ENCODE measurements at regions not wholly inside any gene's neighbourhood (a gene's known extent, or its start where the extent isn't known, plus 50 kb on each side); places are given as distances from the start of the nearest gene placed in this dataset.

DNA sequence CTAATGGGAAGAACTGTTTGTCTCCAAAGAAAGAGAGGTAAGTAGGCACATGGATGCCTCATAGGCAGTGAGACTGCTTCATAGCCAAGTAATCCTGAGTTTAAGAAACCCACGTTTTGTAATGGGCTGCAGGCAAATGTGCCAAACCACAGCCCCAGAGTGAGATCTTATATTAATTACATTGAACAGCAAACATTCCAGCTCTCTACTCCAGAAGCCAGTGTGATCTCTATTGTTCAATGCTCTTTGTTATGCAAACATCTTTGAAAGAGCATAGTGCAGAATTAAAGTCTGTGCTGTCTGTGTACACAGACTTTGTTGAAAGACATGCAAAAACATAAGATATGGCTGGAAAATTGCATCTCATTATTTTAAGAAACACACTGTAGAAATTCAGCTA is 720.8 kb upstream of the REG3G start:
- no peak overlapping the region for H3K9ac ChIP-seq (ENCODE audit: low read length)
- H3F3A ChIP-seq (ENCODE audit: insufficient read depth, low read length) = no peaks in the 10 kb centered on the region
- H3K4me3 ChIP-seq (ENCODE audit: low read depth, low read length, poor library complexity, severe bottlenecking) = no peak overlapping the region
- no peaks in the 10 kb centered on the region for H3K9me3 ChIP-seq (ENCODE audit: low read length)
- no peaks in the 10 kb centered on the region for H4K20me1 ChIP-seq (ENCODE audit: insufficient read depth, low read length)
- no peak overlapping the region for H3K4me2 ChIP-seq (ENCODE audit: low read length)
- no peaks in the 10 kb centered on the region for H3K36me3 ChIP-seq (ENCODE audit: insufficient read depth, low read length)
- TF ChIP-seq EZH2 (IDR thresholded peaks at IDR 0.05; ENCODE audit: borderline replicate concordance, low read length) = no peak
- H3K9me2 ChIP-seq (ENCODE audit: low read depth, low read length) = no peaks in the 10 kb centered on the region
- H3K79me2 ChIP-seq (ENCODE audit: insufficient read depth, low read length) = no peaks in the 10 kb centered on the region
- no peaks in the 10 kb centered on the region for H3K4me1 ChIP-seq (ENCODE audit: insufficient read depth, low read length, severe bottlenecking)
- no peaks in the 10 kb centered on the region for H3K27me3 ChIP-seq (ENCODE audit: insufficient read depth, low read length)
- no peak overlapping the region for H3K27ac ChIP-seq (ENCODE audit: low read depth, low read length, poor library complexity, severe bottlenecking)
- no peak overlapping the region for H2AFZ ChIP-seq (ENCODE audit: low read length)

GRCh38 chr2:78309460-78309859 is 716.0 kb upstream of the REG3G start:
- Histone ChIP-seq H3K27ac (ENCODE audit: low read depth, low read length, poor library complexity, severe bottlenecking) (no peak overlapping the region), H3K4me2 (ENCODE audit: low read length) (no peak overlapping the region), H3K9ac (ENCODE audit: low read length) (no peak overlapping the region), H3F3A (ENCODE audit: insufficient read depth, low read length) (no peaks in the 10 kb centered on the region), H3K36me3 (ENCODE audit: insufficient read depth, low read length) (no peaks in the 10 kb centered on the region), H3K4me1 (ENCODE audit: insufficient read depth, low read length, severe bottlenecking) (no peaks in the 10 kb centered on the region), H3K4me3 (ENCODE audit: low read depth, low read length, poor library complexity, severe bottlenecking) (no peak overlapping the region), H3K27me3 (ENCODE audit: insufficient read depth, low read length) (no peaks in the 10 kb centered on the region), H3K9me2 (ENCODE audit: low read depth, low read length) (no peaks in the 10 kb centered on the region), H2AFZ (ENCODE audit: low read length) (no peak overlapping the region), H4K20me1 (ENCODE audit: insufficient read depth, low read length) (no peaks in the 10 kb centered on the region), H3K79me2 (ENCODE audit: insufficient read depth, low read length) (no peaks in the 10 kb centered on the region), H3K9me3 (ENCODE audit: low read length) (no peaks in the 10 kb centered on the region)
- TF ChIP-seq EZH2 (IDR thresholded peaks at IDR 0.05; ENCODE audit: borderline replicate concordance, low read length) = no peak

GRCh38 chr2:78315368-78315767 is 710.1 kb upstream of the REG3G start:
- Histone ChIP-seq H3K9me3 (ENCODE audit: low read length) (no peaks in the 10 kb centered on the region), H3K4me2 (ENCODE audit: low read length) (no peak overlapping the region), H3K4me1 (ENCODE audit: insufficient read depth, low read length, severe bottlenecking) (no peaks in the 10 kb centered on the region), H3K9ac (ENCODE audit: low read length) (no peak overlapping the region), H3F3A (ENCODE audit: insufficient read depth, low read length) (no peaks in the 10 kb centered on the region), H3K79me2 (ENCODE audit: insufficient read depth, low read length) (no peaks in the 10 kb centered on the region), H4K20me1 (ENCODE audit: insufficient read depth, low read length) (no peaks in the 10 kb centered on the region), H3K4me3 (ENCODE audit: low read depth, low read length, poor library complexity, severe bottlenecking) (no peak overlapping the region), H3K36me3 (ENCODE audit: insufficient read depth, low read length) (no peaks in the 10 kb centered on the region), H3K27me3 (ENCODE audit: insufficient read depth, low read length) (no peaks in the 10 kb centered on the region), H3K27ac (ENCODE audit: low read depth, low read length, poor library complexity, severe bottlenecking) (no peak overlapping the region), H2AFZ (ENCODE audit: low read length) (no peak overlapping the region), H3K9me2 (ENCODE audit: low read depth, low read length) (no peaks in the 10 kb centered on the region)
- TF ChIP-seq EZH2 (IDR thresholded peaks at IDR 0.05; ENCODE audit: borderline replicate concordance, low read length) (no peak), CTCF (IDR thresholded peaks at IDR 0.05; ENCODE audit: low read length) (no peak)

DNA sequence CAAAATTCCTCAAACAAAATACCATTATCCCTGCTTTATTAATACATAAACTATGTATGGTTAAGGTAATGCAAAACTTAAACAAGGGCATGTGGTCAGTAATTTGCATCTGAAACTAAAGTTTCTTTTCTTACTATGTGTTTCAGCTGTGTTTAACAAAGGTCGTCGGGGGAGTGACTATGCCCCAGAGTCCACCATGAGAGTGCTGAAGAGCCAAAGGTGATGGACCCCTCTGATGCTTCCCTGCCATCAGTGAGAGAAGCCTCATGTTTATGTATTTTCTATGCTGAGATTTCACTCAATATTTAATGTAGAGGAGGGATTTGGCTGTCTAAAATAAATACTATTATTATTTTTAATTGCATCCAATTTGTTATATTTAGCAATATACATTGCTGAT is 707.2 kb upstream of the REG3G start:
- Histone ChIP-seq H3K4me2 (ENCODE audit: low read length) (no peak overlapping the region), H3K36me3 (ENCODE audit: insufficient read depth, low read length) (no peaks in the 10 kb centered on the region), H4K20me1 (ENCODE audit: insufficient read depth, low read length) (no peaks in the 10 kb centered on the region), H3K79me2 (ENCODE audit: insufficient read depth, low read length) (no peaks in the 10 kb centered on the region), H3K9me3 (ENCODE audit: low read length) (no peaks in the 10 kb centered on the region), H3K27me3 (ENCODE audit: insufficient read depth, low read length) (no peaks in the 10 kb centered on the region), H2AFZ (ENCODE audit: low read length) (no peak overlapping the region), H3K4me1 (ENCODE audit: insufficient read depth, low read length, severe bottlenecking) (no peaks in the 10 kb centered on the region), H3F3A (ENCODE audit: insufficient read depth, low read length) (no peaks in the 10 kb centered on the region), H3K9ac (ENCODE audit: low read length) (no peak overlapping the region), H3K4me3 (ENCODE audit: low read depth, low read length, poor library complexity, severe bottlenecking) (no peak overlapping the region), H3K9me2 (ENCODE audit: low read depth, low read length) (no peaks in the 10 kb centered on the region), H3K27ac (ENCODE audit: low read depth, low read length, poor library complexity, severe bottlenecking) (no peak overlapping the region)
- TF ChIP-seq EZH2 (IDR thresholded peaks at IDR 0.05; ENCODE audit: borderline replicate concordance, low read length) (no peak), CTCF (IDR thresholded peaks at IDR 0.05; ENCODE audit: low read length) (no peak)

Data from OCI-LY1 (cell line).